Astrocyte of the cerebellum (primary cell): ENCODE measurements at regions not wholly inside any gene's neighbourhood (a gene's known extent, or its start where the extent isn't known, plus 50 kb on each side); places are given as distances from the start of the nearest gene placed in this dataset.

Experiments used
- DNase-seq: peaks from one replicate; pipeline ENCODE4 v3.0.0-alpha.2; 2011; ENCODE audit warnings: low read depth
- H3K4me3 ChIP-seq: 2 replicates; pipeline ENCODE4 v1.5.1; 2011; ENCODE audit warnings: mild to moderate bottlenecking, low read depth, low read length, moderate library complexity
- CTCF ChIP-seq: IDR thresholded peaks from 2 replicates; pipeline ENCODE4 v1.5.1; 2012; ENCODE audit warnings: low read length, low read depth, moderate library complexity, mild to moderate bottlenecking; ENCODE audit errors: missing control alignments
- in situ Hi-C: cut with HindIII; loops from 2 replicates; pipeline ENCODE4 v1.10.0; 2017; ENCODE audit warnings: low sequenced_read_pairs

- no peak for TF ChIP-seq CTCF
- DNase-seq = no peak
- H3K4me3 ChIP-seq = no peak overlapping the region
- in situ Hi-C loops = no loop called here
Measured at GRCh38 chr16:51085271-51085670, 65.8 kb downstream of the SALL1 start.

GRCh38 chr16:51084074-51084928 is 66.8 kb downstream of the SALL1 start:
- in situ Hi-C loops = no loop called here
- peak; percentile 32 for TF ChIP-seq CTCF
- H3K4me3 ChIP-seq = no peak overlapping the region
- peak; percentile 60 for DNase-seq

- no peak for DNase-seq
- in situ Hi-C loops = loop anchor here (5.0 kb wide), 1 partner anchor 55 kb away; no protein-coding TSS in a partner anchor
- no peak for TF ChIP-seq CTCF
- H3K4me3 ChIP-seq = no peak overlapping the region
Measured at GRCh38 chr16:51072591-51072990, 78.5 kb downstream of the SALL1 start.

- in situ Hi-C loops = loop anchor here (5.0 kb wide), 1 partner anchor 54 kb away; no protein-coding TSS in a partner anchor
Measured at GRCh38 chr16:51071326-51071725, 79.7 kb downstream of the SALL1 start.

GRCh38 chr16:51067352-51067751 is 83.7 kb downstream of the SALL1 start:
- no peak for DNase-seq
- no peak overlapping the region for H3K4me3 ChIP-seq
- no peak for TF ChIP-seq CTCF
- in situ Hi-C loops = no loop called here

More at GRCh38 chr16:51071326-51071725, 79.7 kb downstream of the SALL1 start:
- H3K4me3 ChIP-seq = no peak overlapping the region
- TF ChIP-seq CTCF = no peak
- no peak for DNase-seq

- DNase-seq = no peak
- no peak overlapping the region for H3K4me3 ChIP-seq
- no peak for TF ChIP-seq CTCF
- in situ Hi-C loops = no loop called here
Measured at GRCh38 chr16:51062039-51062438, 89.0 kb downstream of the SALL1 start.
